Activated T-cell treated with anti-CD3 and anti-CD28 coated beads for 48 hours (primary cell): ENCODE measurements at regions not wholly inside any gene's neighbourhood (a gene's known extent, or its start where the extent isn't known, plus 50 kb on each side); places are given as distances from the start of the nearest gene placed in this dataset.

ENCODE experiments used
- DNase-seq: peaks from one replicate; pipeline ENCODE4 v3.0.0-alpha.2; 2020; ENCODE audit warnings: low read depth

- no peak for DNase-seq
Measured at GRCh38 chr12:124188561-124189405, 106.1 kb upstream of the RFLNA start.

DNA sequence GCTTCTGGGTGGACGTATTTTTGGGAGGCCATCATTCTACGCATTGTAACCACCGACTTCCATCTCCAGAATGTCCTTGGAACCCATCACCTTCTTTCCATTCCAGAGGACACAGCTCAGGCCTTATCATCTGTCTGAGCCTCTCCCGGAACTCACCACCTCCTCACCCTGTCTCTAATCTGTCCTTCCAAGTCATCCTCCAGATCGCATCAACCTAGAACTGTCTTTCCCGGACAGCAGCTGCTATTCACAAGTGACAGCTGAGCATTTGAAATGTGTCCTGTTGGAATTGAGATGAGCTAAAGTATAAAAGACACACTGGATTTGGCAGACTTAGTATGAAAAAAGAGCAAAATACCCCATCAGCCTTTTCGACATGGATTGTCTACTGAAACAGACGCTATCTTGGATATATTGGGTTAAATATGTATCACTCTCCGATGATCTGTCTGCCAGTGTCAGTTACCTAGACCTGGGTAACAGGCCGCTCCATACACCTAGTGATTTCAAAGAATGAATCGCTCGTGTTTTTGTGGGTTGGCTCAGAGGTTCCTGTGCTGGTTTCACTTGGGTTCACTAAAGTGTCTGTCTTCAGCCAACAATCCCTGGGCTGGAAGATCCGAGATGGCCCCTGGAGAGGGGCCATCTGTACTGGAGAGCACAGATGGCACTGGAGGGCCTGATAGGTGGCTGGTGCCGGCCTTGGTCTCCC is 104.4 kb upstream of the RFLNA start:
- DNase-seq: no peak

DNA sequence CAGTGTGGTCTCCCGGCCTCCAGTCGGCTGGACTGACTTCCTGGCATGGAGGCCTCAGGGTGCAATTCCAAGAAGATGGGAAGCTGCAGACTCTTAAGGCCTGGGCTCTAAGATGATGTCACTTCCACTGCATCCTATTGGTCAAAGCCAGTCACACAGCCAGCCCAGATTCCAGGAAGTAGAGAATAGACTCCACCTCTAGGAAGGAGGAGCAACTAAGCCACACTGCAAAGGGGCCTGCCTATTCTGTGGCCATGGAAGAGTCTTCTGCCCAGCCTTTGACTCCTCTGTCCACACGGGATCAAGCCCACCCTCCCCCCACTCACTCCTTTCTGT is 103.9 kb upstream of the RFLNA start:
- DNase-seq: no peak

DNA sequence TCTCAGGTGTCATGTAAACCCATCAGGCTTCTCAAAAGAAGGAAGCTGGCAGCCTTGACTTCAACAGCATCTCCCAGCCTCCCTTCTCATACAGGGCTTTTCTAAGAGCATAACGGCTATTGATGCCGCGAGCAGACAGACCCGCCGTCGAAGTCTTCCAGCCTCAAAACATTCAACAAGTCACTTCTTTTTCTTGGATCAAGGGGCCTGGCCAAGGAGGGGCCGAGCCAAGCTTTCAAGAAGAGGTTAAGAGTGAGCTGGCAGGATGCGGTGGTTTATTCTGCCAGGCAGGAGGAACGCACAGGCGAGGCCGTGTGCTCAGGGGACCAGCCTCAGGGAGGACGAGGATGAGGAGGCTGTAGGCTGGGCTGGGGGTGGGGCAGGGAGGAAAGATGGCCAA is 102.9 kb upstream of the RFLNA start:
- DNase-seq: no peak

GRCh38 chr12:124194264-124194892 is 100.5 kb upstream of the RFLNA start:
- DNase-seq: no peak

- no peak for DNase-seq
Measured at GRCh38 chr12:124194893-124195566, 99.9 kb upstream of the RFLNA start.

- no peak for DNase-seq
Measured at GRCh38 chr12:124195567-124195942, 99.3 kb upstream of the RFLNA start.

DNA sequence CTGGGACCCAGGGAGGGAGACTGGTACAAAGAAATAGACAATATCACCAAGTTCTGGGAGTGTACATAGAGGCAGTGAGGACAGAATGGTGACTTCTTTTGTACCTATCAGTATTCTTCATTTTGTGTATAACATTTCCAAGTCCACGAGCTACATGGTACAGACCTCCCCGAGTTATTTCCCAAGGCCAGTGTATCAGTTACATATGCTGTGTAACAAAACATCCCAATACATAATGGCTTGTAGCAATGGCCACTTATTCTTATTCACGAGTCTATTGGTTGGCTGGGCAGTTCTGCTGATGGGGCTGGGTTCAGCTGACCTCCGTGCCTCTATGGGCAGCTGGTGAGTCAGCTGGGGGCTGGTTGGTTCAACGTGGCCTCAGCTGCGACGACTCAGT is 98.7 kb upstream of the RFLNA start:
- no peak for DNase-seq

- DNase-seq: no peak
Measured at GRCh38 chr12:124201248-124201647, 93.6 kb upstream of the RFLNA start.

GRCh38 chr12:124203176-124203575 is 91.7 kb upstream of the RFLNA start:
- no peak for DNase-seq

- no peak for DNase-seq
Measured at GRCh38 chr12:124205405-124205804, 89.5 kb upstream of the RFLNA start.

- no peak for DNase-seq
Measured at GRCh38 chr12:124207049-124207448, 87.8 kb upstream of the RFLNA start.

- DNase-seq: no peak
Measured at GRCh38 chr12:124207617-124208016, 87.3 kb upstream of the RFLNA start.

- no peak for DNase-seq
Measured at GRCh38 chr12:124208489-124208888, 86.4 kb upstream of the RFLNA start.

GRCh38 chr12:124210991-124211577 is 83.8 kb upstream of the RFLNA start:
- DNase-seq: no peak

GRCh38 chr12:124211753-124212152 is 83.1 kb upstream of the RFLNA start:
- DNase-seq: no peak

DNA sequence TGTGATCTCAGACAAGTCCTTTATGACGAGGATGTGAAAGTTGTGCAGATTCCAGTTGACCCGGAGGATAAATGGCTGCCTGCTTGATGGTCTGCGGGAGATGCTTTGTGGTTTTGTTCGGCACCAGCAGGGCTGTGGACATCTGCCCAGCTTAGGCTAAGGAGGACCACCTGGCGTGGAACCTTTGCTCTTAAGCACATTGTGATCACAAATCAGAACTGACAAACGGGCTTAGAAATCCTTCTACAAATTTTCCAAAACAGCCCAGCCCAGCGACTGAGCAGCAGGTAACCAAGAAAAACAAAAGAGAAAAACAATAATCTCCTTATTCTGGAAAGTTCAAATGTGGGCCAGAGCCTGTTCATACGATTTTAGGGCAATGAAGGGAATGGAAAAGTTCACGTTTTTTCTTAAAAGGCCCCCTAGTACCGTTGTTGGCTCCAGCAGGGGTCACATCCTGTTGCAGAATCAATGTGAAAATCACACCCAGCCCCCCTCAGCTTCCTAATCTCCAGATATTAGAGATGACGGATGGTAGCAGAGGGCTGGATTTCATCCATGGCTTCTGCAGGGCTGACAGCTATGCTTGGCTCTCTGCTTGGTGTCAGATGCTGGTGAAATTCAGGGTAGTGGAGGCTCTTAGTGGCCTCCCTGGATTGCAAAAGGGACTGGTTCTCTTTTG is 81.1 kb upstream of the RFLNA start:
- no peak for DNase-seq

GRCh38 chr12:124214574-124214973 is 80.3 kb upstream of the RFLNA start:
- no peak for DNase-seq

- DNase-seq: no peak
Measured at GRCh38 chr12:124216966-124217365, 77.9 kb upstream of the RFLNA start.

DNA sequence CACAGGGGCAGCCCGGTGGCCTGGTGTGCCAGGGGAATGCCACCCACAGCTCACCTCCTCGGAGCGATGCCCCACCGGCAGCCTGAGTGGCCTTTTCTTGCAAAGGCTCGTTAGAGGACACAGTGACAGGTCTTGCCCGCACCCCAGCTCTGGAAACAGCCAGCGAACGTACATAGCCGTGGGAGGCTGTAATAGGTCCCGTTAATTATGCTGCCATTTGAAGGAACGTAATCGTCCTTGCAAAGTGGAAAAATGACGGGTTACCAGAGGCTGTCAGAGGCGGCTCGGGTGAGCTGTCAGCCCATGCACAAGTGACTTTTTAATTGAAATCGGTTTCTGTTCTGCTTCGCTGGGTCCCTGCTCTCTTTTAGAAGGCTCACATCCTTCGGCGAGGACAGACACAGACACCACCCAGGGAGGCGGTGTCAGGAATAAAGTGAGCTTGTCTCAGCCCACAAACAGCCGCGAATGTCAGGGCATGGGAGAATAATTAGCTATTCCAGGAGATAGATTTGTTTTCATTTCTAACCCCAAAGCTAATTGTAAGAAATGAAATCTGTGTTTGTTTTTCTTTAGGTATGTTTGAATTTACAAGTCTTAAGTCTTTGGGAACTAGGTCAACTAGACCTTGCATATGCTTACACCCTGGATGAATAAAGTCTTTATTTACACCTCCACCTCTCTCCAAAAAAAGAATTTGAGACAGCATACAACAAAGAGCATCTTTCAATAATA is 77.2 kb upstream of the RFLNA start:
- DNase-seq: no peak

DNA sequence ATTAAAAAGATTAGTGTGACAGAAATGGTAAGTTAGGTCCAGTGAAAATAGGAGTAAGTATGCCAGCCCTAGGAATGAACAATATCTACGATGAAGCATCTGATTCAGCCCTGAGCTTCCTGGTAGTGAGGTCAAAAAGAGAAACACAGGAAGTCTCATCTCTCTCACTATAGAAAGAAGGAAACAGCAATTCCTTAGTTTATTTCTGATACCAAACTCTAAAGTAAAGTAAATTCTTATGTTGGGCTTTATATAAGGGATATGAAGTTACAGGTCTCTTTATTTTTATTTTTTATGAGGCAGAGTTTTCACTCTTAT is 76.7 kb upstream of the RFLNA start:
- DNase-seq: no peak
